ENCODE measurements at regions not wholly inside any gene's neighbourhood (a gene's known extent, or its start where the extent isn't known, plus 50 kb on each side); places are given as distances from the start of the nearest gene placed in this dataset.

GRCh38 chr12:76290963-76291859, 57.0 kb downstream of the BBS10 start:
- TF ChIP-seq CTCF (IDR thresholded peaks at IDR 0.05; ENCODE audit: low read length): no peak
- TF ChIP-seq EZH2 (IDR thresholded peaks at IDR 0.05; ENCODE audit: borderline replicate concordance, low read length): no peak
